SU-DHL-6 (cell line): ENCODE measurements at regions not wholly inside any gene's neighbourhood (a gene's known extent, or its start where the extent isn't known, plus 50 kb on each side); places are given as distances from the start of the nearest gene placed in this dataset.

Experiments used
- EZH2phosphoT487 ChIP-seq: fragments of 200-600 bp; sonication (generic), shearing (Covaris generic); conservative IDR thresholded peaks from 2 replicates; pipeline ENCODE4 v1.6.1; 2018; ENCODE audit warnings: mild to moderate bottlenecking, antibody characterized with exemption, low read length, moderate library complexity, mixed read lengths
- TF ChIP-seq, protein P1 (sequence below): fragments of 200-600 bp; sonication (generic); IDR thresholded peaks from one replicate; pipeline ENCODE4 v1.5.1; 2017; ENCODE audit warnings: antibody characterized with exemption, mild to moderate bottlenecking, low read length, moderate library complexity; ENCODE audit not compliant: insufficient read depth, poor library complexity, severe bottlenecking

DNA sequence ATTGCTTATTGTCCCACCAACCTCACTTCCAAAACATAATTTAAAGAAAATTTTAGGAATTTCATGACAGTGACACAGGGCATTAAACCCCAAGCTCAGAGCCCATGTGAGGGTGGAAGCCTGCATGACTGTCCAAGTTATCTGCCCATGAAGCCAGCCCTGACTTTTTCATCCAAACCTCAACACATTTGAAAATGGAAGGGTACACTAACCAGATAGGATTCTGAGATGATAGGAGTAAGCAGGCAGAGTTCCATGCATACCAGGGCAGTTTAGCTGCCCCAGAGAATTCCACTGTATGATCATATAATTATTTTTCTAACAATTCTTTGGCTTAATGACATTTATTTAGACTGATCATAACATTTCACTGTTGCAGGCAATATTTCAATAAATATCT is 986.0 kb downstream of the TTLL7 start:
- TF ChIP-seq, protein P1, sequence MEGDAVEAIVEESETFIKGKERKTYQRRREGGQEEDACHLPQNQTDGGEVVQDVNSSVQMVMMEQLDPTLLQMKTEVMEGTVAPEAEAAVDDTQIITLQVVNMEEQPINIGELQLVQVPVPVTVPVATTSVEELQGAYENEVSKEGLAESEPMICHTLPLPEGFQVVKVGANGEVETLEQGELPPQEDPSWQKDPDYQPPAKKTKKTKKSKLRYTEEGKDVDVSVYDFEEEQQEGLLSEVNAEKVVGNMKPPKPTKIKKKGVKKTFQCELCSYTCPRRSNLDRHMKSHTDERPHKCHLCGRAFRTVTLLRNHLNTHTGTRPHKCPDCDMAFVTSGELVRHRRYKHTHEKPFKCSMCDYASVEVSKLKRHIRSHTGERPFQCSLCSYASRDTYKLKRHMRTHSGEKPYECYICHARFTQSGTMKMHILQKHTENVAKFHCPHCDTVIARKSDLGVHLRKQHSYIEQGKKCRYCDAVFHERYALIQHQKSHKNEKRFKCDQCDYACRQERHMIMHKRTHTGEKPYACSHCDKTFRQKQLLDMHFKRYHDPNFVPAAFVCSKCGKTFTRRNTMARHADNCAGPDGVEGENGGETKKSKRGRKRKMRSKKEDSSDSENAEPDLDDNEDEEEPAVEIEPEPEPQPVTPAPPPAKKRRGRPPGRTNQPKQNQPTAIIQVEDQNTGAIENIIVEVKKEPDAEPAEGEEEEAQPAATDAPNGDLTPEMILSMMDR, result no peak
- no peak for TF ChIP-seq EZH2phosphoT487
